ENCODE measurements at regions not wholly inside any gene's neighbourhood (a gene's known extent, or its start where the extent isn't known, plus 50 kb on each side); places are given as distances from the start of the nearest gene placed in this dataset.

- no peak for TF ChIP-seq USF2 (IDR thresholded peaks at IDR 0.05)
- no peak for TF ChIP-seq HOXA7 (CRISPR knock-in tag; IDR thresholded peaks at IDR 0.05)
- no peak for TF ChIP-seq CHD2 (IDR thresholded peaks at IDR 0.05; ENCODE audit: low read length, partially characterized antibody)
Observed at GRCh38 chr21:25081096-25081495, 526.2 kb downstream of the MRPL39 start (continued).

GRCh38 chr21:25080661-25081060 is 526.6 kb downstream of the MRPL39 start:
- ATAC-seq (no peak), FAIRE-seq (no peak), DNase-seq (ENCODE audit: low read depth in 1 of 2, low spot score in 1 of 2) (no peak)
- 0% methylated on average over 1 of the region's 1 CpG for WGBS (ENCODE audit: missing lambda C conversion rate)
- H3K9me3 ChIP-seq, result no peaks in the 10 kb centered on the region
- ChIA-PET CTCF (no interaction called here), POLR2A (no interaction called here)
- H3K4me2 ChIP-seq, result no peak overlapping the region
- no peak overlapping the region for H3K4me3 ChIP-seq
- H3K4me1 ChIP-seq, result no peaks in the 10 kb centered on the region
- no peak for TF ChIP-seq SREBF2 (IDR thresholded peaks at IDR 0.05)
- no peak for TF ChIP-seq RARB (CRISPR knock-in tag; IDR thresholded peaks at IDR 0.05)
- TF ChIP-seq NR3C1 (IDR thresholded peaks at IDR 0.05), result no peak
- no peak for TF ChIP-seq FOSL2 (IDR thresholded peaks at IDR 0.05)
- no peak for TF ChIP-seq FOSL2 (CRISPR knock-in tag; IDR thresholded peaks at IDR 0.05)
- no peak for TF ChIP-seq RNF2 (IDR thresholded peaks at IDR 0.05; ENCODE audit: borderline replicate concordance, low read depth)
- TF ChIP-seq HEYL (CRISPR knock-in tag; IDR thresholded peaks at IDR 0.05), result no peak
- no peak for TF ChIP-seq HDAC2 (IDR thresholded peaks at IDR 0.05)
- TF ChIP-seq ZNF302 (CRISPR knock-in tag; IDR thresholded peaks at IDR 0.05), result no peak
- TF ChIP-seq FOSB (CRISPR knock-in tag; IDR thresholded peaks at IDR 0.05), result no peak
- no peak for TF ChIP-seq FOXS1 (CRISPR knock-in tag; IDR thresholded peaks at IDR 0.05)
- no peak for TF ChIP-seq NPAS2 (CRISPR knock-in tag; IDR thresholded peaks at IDR 0.05; ENCODE audit: borderline replicate concordance)
- no peak for TF ChIP-seq HOXB5 (CRISPR knock-in tag; IDR thresholded peaks at IDR 0.05)
- TF ChIP-seq CTCF (IDR thresholded peaks at IDR 0.05), result no peak
- no peak for TF ChIP-seq HOXA7 (CRISPR knock-in tag; IDR thresholded peaks at IDR 0.05)
- no peak for TF ChIP-seq E2F6 (IDR thresholded peaks at IDR 0.05; ENCODE audit: borderline replicate concordance, low read depth)
- no peak for TF ChIP-seq RFX5 (IDR thresholded peaks at IDR 0.05)
- TF ChIP-seq RAD21 (conservative IDR thresholded peaks at IDR 0.05 in 1 of 2, IDR thresholded peaks at IDR 0.05 in 1 of 2), result no peak
- TF ChIP-seq USF2 (IDR thresholded peaks at IDR 0.05), result no peak
- no peak overlapping the region for H3K27ac ChIP-seq

- ATAC-seq (no peak), DNase-seq (ENCODE audit: low read depth in 1 of 2, low spot score in 1 of 2) (no peak), FAIRE-seq (no peak)
- ChIA-PET CTCF (no interaction called here), POLR2A (no interaction called here)
- TF ChIP-seq FOXS1 (CRISPR knock-in tag; IDR thresholded peaks at IDR 0.05), result no peak
- TF ChIP-seq CHD4 (IDR thresholded peaks at IDR 0.05; ENCODE audit: borderline replicate concordance), result no peak
- no peak for TF ChIP-seq RFX5 (IDR thresholded peaks at IDR 0.05)
- no peak for TF ChIP-seq REST (IDR thresholded peaks at IDR 0.05)
- no peak for TF ChIP-seq POLR2AphosphoS2 (conservative IDR thresholded peaks at IDR 0.05; ENCODE audit: low read length)
- no peak for TF ChIP-seq RNF2 (IDR thresholded peaks at IDR 0.05; ENCODE audit: borderline replicate concordance, low read depth)
- TF ChIP-seq KDM5A (IDR thresholded peaks at IDR 0.05), result no peak
- no peak for TF ChIP-seq E2F6 (IDR thresholded peaks at IDR 0.05; ENCODE audit: borderline replicate concordance, low read depth)
- no peak for TF ChIP-seq TFCP2L1 (CRISPR knock-in tag; IDR thresholded peaks at IDR 0.05)
- TF ChIP-seq HOXA7 (CRISPR knock-in tag; IDR thresholded peaks at IDR 0.05), result no peak
- no peak for TF ChIP-seq EHMT2 (IDR thresholded peaks at IDR 0.05; ENCODE audit: low read depth)
- no peak for TF ChIP-seq NPAS2 (CRISPR knock-in tag; IDR thresholded peaks at IDR 0.05; ENCODE audit: borderline replicate concordance)
- no peak for TF ChIP-seq ZSCAN20 (CRISPR knock-in tag; IDR thresholded peaks at IDR 0.05)
- Histone ChIP-seq H3K4me1 (no peaks in the 10 kb centered on the region), H3K4me3 (no peak overlapping the region), H3K27ac (no peak overlapping the region), H3K4me2 (no peak overlapping the region), H3K9me3 (no peaks in the 10 kb centered on the region)
- 75% methylated on average over 1 of the region's 1 CpG for WGBS (ENCODE audit: missing lambda C conversion rate)
Observed at GRCh38 chr21:25080141-25080540, 527.1 kb downstream of the MRPL39 start.

All from A549 (cell line).